WI38 (cell line): ENCODE measurements at regions not wholly inside any gene's neighbourhood (a gene's known extent, or its start where the extent isn't known, plus 50 kb on each side); places are given as distances from the start of the nearest gene placed in this dataset.

Source experiments
- H3K4me3 ChIP-seq: 2 replicates; pipeline ENCODE4 v1.5.1; 2011; ENCODE audit warnings: low read depth, mild to moderate bottlenecking, control low read depth, low read length
- CTCF ChIP-seq: IDR thresholded peaks from 2 replicates; pipeline ENCODE4 v1.5.1; 2012; ENCODE audit warnings: low read depth, mild to moderate bottlenecking, control low read depth, low read length

- no peak overlapping the region for H3K4me3 ChIP-seq
- TF ChIP-seq CTCF = no peak
These were observed 206.8 kb upstream of the SOX4 start for GRCh38 chr6:21386744-21387143.

GRCh38 chr6:21390532-21391213 lies 202.9 kb upstream of the SOX4 start:
- no peak overlapping the region for H3K4me3 ChIP-seq
- TF ChIP-seq CTCF = no peak

- no peak for TF ChIP-seq CTCF
- no peak overlapping the region for H3K4me3 ChIP-seq
These were observed 201.4 kb upstream of the SOX4 start for GRCh38 chr6:21392177-21392576.

- no peak for TF ChIP-seq CTCF
- no peak overlapping the region for H3K4me3 ChIP-seq
These were observed 199.9 kb upstream of the SOX4 start for GRCh38 chr6:21393441-21394165.

- H3K4me3 ChIP-seq = no peak overlapping the region
- TF ChIP-seq CTCF = no peak
These were observed 198.4 kb upstream of the SOX4 start for GRCh38 chr6:21395121-21395520.

- TF ChIP-seq CTCF = no peak
- H3K4me3 ChIP-seq = no peak overlapping the region
These were observed 197.2 kb upstream of the SOX4 start for GRCh38 chr6:21396313-21396712.

- no peak for TF ChIP-seq CTCF
- no peak overlapping the region for H3K4me3 ChIP-seq
These were observed 194.7 kb upstream of the SOX4 start for GRCh38 chr6:21398741-21399325.
